Ascending aorta (tissue), 2 donors: ENCODE measurements at regions not wholly inside any gene's neighbourhood (a gene's known extent, or its start where the extent isn't known, plus 50 kb on each side); places are given as distances from the start of the nearest gene placed in this dataset.

Experiments used
- DNase-seq, 2 donors: peaks; one replicate each; pipeline ENCODE4 v3.0.0-alpha.2; 2019; ENCODE audit warnings: low spot score in 2 of 2
- H3K27ac ChIP-seq, 2 donors: fragments of 200-600 bp; sonication (generic); one replicate each; pipeline ENCODE4 v1.5.1; 2016 to 2017; ENCODE audit warnings: mild to moderate bottlenecking in 1 of 2
- H3K27me3 ChIP-seq: fragments of 200-600 bp; sonication (generic); one replicate; pipeline ENCODE4 v1.5.1; 2017
- H3K36me3 ChIP-seq, 2 donors: fragments of 200-600 bp; sonication (generic); one replicate each; pipeline ENCODE4 v1.5.1; 2016
- H3K4me1 ChIP-seq, 2 donors: fragments of 200-600 bp; sonication (generic); one replicate each; pipeline ENCODE4 v1.5.1; 2016 to 2017; ENCODE audit warnings: mild to moderate bottlenecking in 1 of 2
- H3K4me3 ChIP-seq, 2 donors: fragments of 200-600 bp; sonication (generic); one replicate each; pipeline ENCODE4 v1.5.1; 2016 to 2017; ENCODE audit warnings: mild to moderate bottlenecking in 1 of 2
- H3K9me3 ChIP-seq, 2 donors: fragments of 200-600 bp; sonication (generic); one replicate each; pipeline ENCODE4 v1.5.1; 2016
- CTCF ChIP-seq, 3 experiments: fragments of 200-600 bp in 2 of 3; fragments of 450-650 bp in 1 of 3; sonication (generic) in 2 of 3; IDR thresholded peaks; one replicate each; pipeline ENCODE4 v1.5.1; 2016 to 2019; ENCODE audit warnings: antibody characterized with exemption in 3 of 3, mild to moderate bottlenecking in 1 of 3, moderate library complexity in 1 of 3
- intact Hi-C: fragments of 100-400 bp; cut with DNase I; formaldehyde crosslinking; loops from one replicate; pipeline ENCODE4 v1.15.1; 2023

DNA sequence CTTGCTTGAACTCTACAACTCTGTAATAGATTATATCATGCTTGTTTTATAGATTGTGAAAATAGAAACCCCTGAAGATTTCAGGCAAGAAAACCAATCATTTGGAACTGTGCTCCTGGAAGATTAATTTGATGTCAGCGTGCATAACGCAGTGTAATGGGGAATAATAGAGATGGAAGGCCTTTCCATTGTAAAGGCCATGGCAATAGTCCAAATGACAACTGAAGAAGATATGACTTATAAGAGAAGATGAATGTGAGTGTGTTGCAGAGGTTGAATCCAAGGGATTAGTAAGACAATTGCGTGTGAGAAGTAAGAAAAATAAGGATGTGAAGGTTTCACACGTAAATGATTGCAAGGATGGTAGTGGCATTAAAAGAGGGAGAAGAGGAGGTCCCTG is 285.0 kb downstream of the DUSP10 start:
- H3K36me3 ChIP-seq: no peaks in the 10 kb centered on the region
- intact Hi-C loops: no loop called here
- no peak overlapping the region for H3K27ac ChIP-seq
- H3K4me3 ChIP-seq: no peak overlapping the region
- H3K4me1 ChIP-seq: no peaks in the 10 kb centered on the region
- TF ChIP-seq CTCF (IDR thresholded peaks at IDR 0.05): no peak
- H3K9me3 ChIP-seq: no peaks in the 10 kb centered on the region
- DNase-seq: no peak
- no peaks in the 10 kb centered on the region for H3K27me3 ChIP-seq

DNA sequence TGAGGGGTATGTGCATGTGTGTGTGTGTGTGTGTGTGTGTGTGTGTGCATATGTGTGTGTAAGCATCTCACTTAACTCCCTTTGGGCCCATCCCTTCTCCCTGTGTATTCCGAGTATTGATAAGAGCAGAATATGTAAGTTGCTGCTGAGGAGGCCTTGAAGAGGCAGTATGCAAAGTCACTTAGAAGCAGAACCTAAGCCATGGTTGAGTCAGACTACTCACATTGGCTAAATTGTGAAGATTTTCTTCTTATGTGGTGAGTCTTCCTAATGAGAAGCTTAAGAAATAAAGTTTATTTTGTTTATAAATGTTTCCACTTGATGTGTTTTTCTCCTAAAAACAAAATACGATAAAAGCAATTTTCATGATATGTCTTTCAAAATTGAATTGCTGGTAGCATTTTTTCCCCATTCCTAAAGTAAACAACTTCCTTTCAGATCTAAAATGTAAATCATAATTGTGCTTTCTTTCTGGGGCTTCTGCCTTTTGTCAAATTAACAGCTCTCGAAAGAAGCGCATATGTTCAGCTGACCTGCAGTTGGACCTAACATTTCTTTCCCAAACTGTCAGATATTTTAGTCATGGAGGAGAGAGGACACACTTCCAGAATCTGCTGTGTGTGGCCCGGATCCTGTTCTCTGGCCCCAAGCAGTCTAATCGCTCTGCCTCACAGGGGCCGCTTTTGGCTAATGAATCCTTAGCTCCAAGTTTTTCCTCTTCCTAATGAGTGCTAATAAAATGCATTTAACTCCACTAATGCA is 284.0 kb downstream of the DUSP10 start:
- H3K4me3 ChIP-seq: no peak overlapping the region
- no peaks in the 10 kb centered on the region for H3K9me3 ChIP-seq
- H3K27me3 ChIP-seq: no peaks in the 10 kb centered on the region
- no peak for TF ChIP-seq CTCF (IDR thresholded peaks at IDR 0.05)
- intact Hi-C loops: no loop called here
- no peak overlapping the region for H3K27ac ChIP-seq
- DNase-seq: no peak
- no peaks in the 10 kb centered on the region for H3K36me3 ChIP-seq
- H3K4me1 ChIP-seq: no peaks in the 10 kb centered on the region

GRCh38 chr1:221458447-221459156 is 283.3 kb downstream of the DUSP10 start:
- Histone ChIP-seq H3K27ac (no peak overlapping the region), H3K4me1 (no peaks in the 10 kb centered on the region), H3K9me3 (no peaks in the 10 kb centered on the region), H3K27me3 (no peaks in the 10 kb centered on the region), H3K36me3 (no peaks in the 10 kb centered on the region), H3K4me3 (no peak overlapping the region)
- intact Hi-C loops: no loop called here
- no peak for TF ChIP-seq CTCF (IDR thresholded peaks at IDR 0.05)
- no peak for DNase-seq

- no peak for TF ChIP-seq CTCF (IDR thresholded peaks at IDR 0.05)
- DNase-seq: no peak
- H3K27me3 ChIP-seq: no peaks in the 10 kb centered on the region
- H3K4me3 ChIP-seq: no peak overlapping the region
- intact Hi-C loops: no loop called here
- no peak overlapping the region for H3K27ac ChIP-seq
- H3K9me3 ChIP-seq: no peaks in the 10 kb centered on the region
- H3K36me3 ChIP-seq: no peaks in the 10 kb centered on the region
- no peaks in the 10 kb centered on the region for H3K4me1 ChIP-seq
These were observed 282.3 kb downstream of the DUSP10 start for GRCh38 chr1:221459558-221459957.

DNA sequence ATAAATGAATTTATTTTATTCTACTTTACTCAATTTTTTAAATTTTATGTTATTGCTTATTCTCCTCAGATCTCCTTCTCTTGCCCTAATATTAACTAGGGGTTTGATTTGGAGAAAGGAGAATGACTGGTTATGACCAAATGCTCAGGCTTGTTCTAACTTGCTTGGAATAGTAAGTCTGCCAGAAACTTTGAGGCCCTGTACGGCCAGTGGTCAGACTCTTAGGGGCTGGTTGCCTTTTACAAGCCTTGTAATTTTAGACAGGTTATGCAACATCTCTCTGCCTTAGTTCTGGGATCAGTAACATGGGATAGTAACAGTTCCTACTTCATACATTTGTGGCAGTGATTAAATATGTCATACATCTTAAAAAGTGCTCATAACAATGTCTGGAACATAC is 279.5 kb downstream of the DUSP10 start:
- DNase-seq: no peak
- no peak for TF ChIP-seq CTCF (IDR thresholded peaks at IDR 0.05)
- no peak overlapping the region for H3K4me3 ChIP-seq
- no peaks in the 10 kb centered on the region for H3K9me3 ChIP-seq
- no peak overlapping the region for H3K27ac ChIP-seq
- H3K4me1 ChIP-seq: no peaks in the 10 kb centered on the region
- intact Hi-C loops: no loop called here
- H3K27me3 ChIP-seq: no peaks in the 10 kb centered on the region
- H3K36me3 ChIP-seq: no peaks in the 10 kb centered on the region
